A673 (cell line): ENCODE measurements at regions not wholly inside any gene's neighbourhood (a gene's known extent, or its start where the extent isn't known, plus 50 kb on each side); places are given as distances from the start of the nearest gene placed in this dataset.

Experiments used
- CTCF ChIP-seq: fragments of 300-800, 200-600 bp; sonication (generic); conservative IDR thresholded peaks from 2 replicates; pipeline ENCODE4 v1.5.1; 2017; ENCODE audit warnings: low read depth, mild to moderate bottlenecking, antibody characterized with exemption, low read length, moderate library complexity, mixed read lengths
- EZH2 ChIP-seq: fragments of 200-600 bp; sonication (generic); IDR thresholded peaks from 2 replicates; pipeline ENCODE4 v1.6.1; 2017; ENCODE audit warnings: borderline replicate concordance, low read depth, mild to moderate bottlenecking, mixed read lengths, antibody characterized with exemption, low read length; ENCODE audit not compliant: poor library complexity, severe bottlenecking

GRCh38 chrX:39302838-39303237, 501.6 kb downstream of the MID1IP1 start:
- TF ChIP-seq CTCF (no peak), EZH2 (no peak)
